Adrenal gland (tissue), 5 donors: ENCODE measurements at regions not wholly inside any gene's neighbourhood (a gene's known extent, or its start where the extent isn't known, plus 50 kb on each side); places are given as distances from the start of the nearest gene placed in this dataset.

Source experiments
- CTCF ChIP-seq, 6 experiments: fragments of 450-650 bp in 4 of 6; fragments of 200-600 bp in 2 of 6; sonication (generic) in 1 of 6; IDR thresholded peaks; 1 replicate in 5 of 6; 2 replicates in 1 of 6; pipeline versions ENCODE4 v1.5.1 to v1.8.0; 2016 to 2021; ENCODE audit warnings: antibody characterized with exemption in 6 of 6, mild to moderate bottlenecking in 2 of 6, moderate library complexity in 1 of 6
- POLR2A ChIP-seq, 2 donors: fragments of 450-650 bp; IDR thresholded peaks; one replicate each; pipeline ENCODE4 v1.6.1; 2017; ENCODE audit warnings: antibody characterized with exemption in 2 of 2, mild to moderate bottlenecking in 2 of 2, moderate library complexity in 1 of 2
- donor health status: DM: no; HTN: no; CAD: no.

GRCh38 chr12:97312570-97313135, 150.0 kb upstream of the RMST start:
- TF ChIP-seq POLR2A (IDR thresholded peaks at IDR 0.05) (no peak), CTCF (IDR thresholded peaks at IDR 0.05) (no peak)
